K562 (cell line): ENCODE measurements at regions not wholly inside any gene's neighbourhood (a gene's known extent, or its start where the extent isn't known, plus 50 kb on each side); places are given as distances from the start of the nearest gene placed in this dataset.

Experiments
- ATAC-seq: fragments of 200-7000 bp; cut with Tn5 transposase; 3 replicates; pipeline ENCODE4 v1.9.1; 2020; ENCODE audit warnings: moderate library complexity
- BruUV-seq: library from RNA; stranded (reverse); fragments of 400-500 nt; replicated peaks from 2 replicates; lab custom pipeline; 2021; lab: Mats Ljungman, UMichigan
- CTCF ChIA-PET: fragments of 300-600 bp; formaldehyde crosslinking; extraction: SDS; loops from one replicate; lab custom pipeline; 2021; ENCODE audit warnings: low intra/inter-chr PET ratio; lab: Yijun Ruan, JAX
- POLR2A ChIA-PET: fragments of 300-600, 350-650 bp; sonication (Branson Sonifier 250); formaldehyde crosslinking; extraction: SDS; loops from one replicate; lab custom pipeline; 2021; ENCODE audit warnings: antibody characterized with exemption, inconsistent platforms; lab: Yijun Ruan, JAX
- DNase-seq, 4 experiments: peaks; one replicate each; pipeline versions ENCODE4 v3.0.0 to v3.0.0-alpha.2; 2011 to 2018; ENCODE audit warnings: low spot score in 3 of 4, mixed read lengths in 3 of 4; ENCODE audit errors: extremely low read depth in 1 of 4
- FAIRE-seq: peaks from 2 replicates; lab custom pipeline; 2011; peaks lifted over from hg19 to GRCh38; lab: Jason Lieb, UNC
- H2AFZ ChIP-seq: 2 replicates; pipeline ENCODE4 v1.6.0; 2011; ENCODE audit warnings: low read depth, low read length, control low read depth, inconsistent platforms
- H3K27ac ChIP-seq: fragments of 200-600 bp; 3 replicates; pipeline ENCODE4 v1.8.0; 2011; ENCODE audit warnings: low read depth, mild to moderate bottlenecking, control low read depth, inconsistent platforms, low read length, moderate library complexity, mixed read lengths; ENCODE audit errors: extremely low read depth
- H3K27me3 ChIP-seq, 2 experiments: fragments of 300-600 bp in 1 of 2; 2 replicates in 1 of 2; 3 replicates in 1 of 2; pipeline versions ENCODE4 v1.6.0 to v1.8.0; 2011; ENCODE audit warnings: inconsistent platforms in 2 of 2, low read length in 2 of 2, mild to moderate bottlenecking in 1 of 2, mixed read lengths in 1 of 2, moderate library complexity in 1 of 2; ENCODE audit not compliant: control insufficient read depth in 2 of 2, insufficient read depth in 2 of 2
- H3K36me3 ChIP-seq: fragments of 300-600 bp; 3 replicates; pipeline ENCODE4 v1.8.0; 2011; ENCODE audit warnings: mild to moderate bottlenecking, low read length, inconsistent platforms; ENCODE audit not compliant: control insufficient read depth, insufficient read depth
- H3K4me1 ChIP-seq, 2 experiments: fragments of 200-600 bp in 1 of 2; replicated peaks in 1 of 2; 2 replicates in 1 of 2; 3 replicates in 1 of 2; pipeline versions ENCODE4 v1.5.1 to v1.8.0; 2011; ENCODE audit warnings: inconsistent platforms in 2 of 2, low read length in 2 of 2, mild to moderate bottlenecking in 1 of 2, mixed read lengths in 1 of 2, moderate library complexity in 1 of 2; ENCODE audit not compliant: control insufficient read depth in 2 of 2, insufficient read depth in 2 of 2
- H3K4me2 ChIP-seq: 2 replicates; pipeline ENCODE4 v1.6.1; 2011; ENCODE audit warnings: low read length, control low read depth, inconsistent platforms, mixed read lengths; ENCODE audit not compliant: insufficient read depth
- H3K4me3 ChIP-seq: fragments of 200-600 bp; sonication (generic), shearing (Covaris generic); 2 replicates; pipeline ENCODE4 v1.5.1; 2016; ENCODE audit warnings: control low read depth, inconsistent platforms
- H3K79me2 ChIP-seq: fragments of 200-600 bp; 3 replicates; pipeline ENCODE4 v1.8.0; 2011; ENCODE audit warnings: low read length, inconsistent platforms; ENCODE audit not compliant: control insufficient read depth, insufficient read depth
- H3K9ac ChIP-seq, 2 experiments: 2 replicates each; pipeline versions ENCODE4 v1.6.0 to v1.6.1; 2011; ENCODE audit warnings: low read depth in 2 of 2, low read length in 2 of 2, control low read depth in 1 of 2, inconsistent platforms in 1 of 2, mild to moderate bottlenecking in 1 of 2, mixed read lengths in 1 of 2; ENCODE audit not compliant: insufficient read depth in 1 of 2
- H3K9me1 ChIP-seq: one replicate; pipeline ENCODE4 v1.6.0; 2011; ENCODE audit warnings: inconsistent platforms, mild to moderate bottlenecking, low read length, moderate library complexity; ENCODE audit not compliant: control insufficient read depth, insufficient read depth
- H3K9me3 ChIP-seq: replicated peaks from 2 replicates; pipeline ENCODE4 v1.5.1; 2011; ENCODE audit warnings: low read depth, low read length, inconsistent platforms; ENCODE audit not compliant: control insufficient read depth, insufficient read depth
- H4K20me1 ChIP-seq: replicated peaks from 2 replicates; pipeline ENCODE4 v1.6.1; 2011; ENCODE audit warnings: low read length, inconsistent platforms, mixed read lengths; ENCODE audit not compliant: control insufficient read depth, insufficient read depth
- CHD4 ChIP-seq: fragments of 200-600 bp; sonication (generic); IDR thresholded peaks from 3 replicates; pipeline ENCODE4 v1.6.1; 2012; ENCODE audit warnings: low read depth, mild to moderate bottlenecking, mixed read lengths, low read length, inconsistent platforms; ENCODE audit not compliant: insufficient read depth, insufficient replicate concordance, poor library complexity, severe bottlenecking
- FOXA1 ChIP-seq: fragments of 450-650 bp; IDR thresholded peaks from 2 replicates; pipeline ENCODE4 v1.6.1; 2016; ENCODE audit warnings: mild to moderate bottlenecking, borderline replicate concordance
- ZFP1 ChIP-seq: fragments of 450-650 bp; formaldehyde crosslinking; IDR thresholded peaks from 2 replicates; pipeline ENCODE4 v1.4.0; 2020; ENCODE audit warnings: mild to moderate bottlenecking, mixed read lengths
- ZNF274 ChIP-seq: IDR thresholded peaks from 2 replicates; pipeline ENCODE4 v1.6.1; 2011; ENCODE audit warnings: low read depth, mild to moderate bottlenecking, low read length, moderate library complexity, borderline replicate concordance
- ZSCAN29 ChIP-seq: fragments of 450-650 bp; IDR thresholded peaks from 2 replicates; pipeline ENCODE4 v1.6.1; 2017
- WGBS: fragments of 100-300 bp; shearing (Covaris generic); methylation state at CpG from one replicate; pipeline ENCODE4 v1.1.6; 2016; ENCODE audit warnings: low coverage, mixed read lengths; ENCODE audit not compliant: insufficient coverage; ENCODE audit errors: missing lambda C conversion rate; 5-methylcytosine and 5-hydroxymethylcytosine counted together
- in situ Hi-C: fragments of 300-500 bp; cut with MboI; formaldehyde crosslinking; loops from 4 replicates; pipeline ENCODE4 v1.15.0; 2018; ENCODE audit warnings: inconsistent platforms, mixed read lengths
- intact Hi-C: fragments of 100-400 bp; cut with micrococcal nuclease; formaldehyde crosslinking; loops from 2 replicates; pipeline ENCODE4 v1.14.2; 2022
- TF ChIP-seq, protein P1 (sequence below): fragments of 250-450 bp; sonication (Bioruptor Pico); IDR thresholded peaks from 2 replicates; pipeline ENCODE4 v1.4.0; 2020; ENCODE audit warnings: mild to moderate bottlenecking, moderate library complexity, borderline replicate concordance
- TF ChIP-seq, protein P2 (sequence below): fragments of 450-650 bp; IDR thresholded peaks from 2 replicates; pipeline ENCODE4 v1.6.1; 2014; ENCODE audit warnings: low read depth, mild to moderate bottlenecking, moderate library complexity, borderline replicate concordance

DNA sequence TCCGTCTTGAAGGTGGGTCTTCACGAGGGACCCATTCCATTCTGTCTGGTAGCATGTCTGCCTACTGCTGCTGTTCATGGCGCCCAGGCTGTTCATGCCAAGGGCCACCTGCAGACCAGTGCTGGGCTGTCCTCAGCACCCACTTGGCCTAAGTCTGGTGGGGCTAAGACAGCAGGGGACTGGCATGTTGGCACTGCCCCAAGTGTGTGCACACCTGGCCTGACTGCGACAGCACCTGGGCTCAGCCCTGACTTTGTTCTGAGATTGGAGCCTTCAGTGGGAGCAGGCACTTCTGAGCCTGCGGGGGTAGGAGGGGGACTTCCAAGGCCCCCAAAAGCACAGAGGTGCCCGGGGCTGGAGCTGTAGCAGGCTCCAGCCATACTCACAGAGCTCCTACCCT is 250.8 kb upstream of the EDNRB start:
- H3K4me3 ChIP-seq: no peak overlapping the region
- no TSS peak for BruUV-seq
- ATAC-seq (no peak), FAIRE-seq (no peak), DNase-seq (no peak)
- H3K9me3 ChIP-seq: no peaks in the 10 kb centered on the region
- H3K9ac ChIP-seq: no peak overlapping the region
- no peaks in the 10 kb centered on the region for H3K79me2 ChIP-seq
- no peaks in the 10 kb centered on the region for H3K4me1 ChIP-seq
- TF ChIP-seq CHD4 (no peak), ZNF274 (no peak), ZSCAN29 (no peak), FOXA1 (no peak), ZFP1 (CRISPR knock-in tag) (no peak)
- TF ChIP-seq, protein P1, sequence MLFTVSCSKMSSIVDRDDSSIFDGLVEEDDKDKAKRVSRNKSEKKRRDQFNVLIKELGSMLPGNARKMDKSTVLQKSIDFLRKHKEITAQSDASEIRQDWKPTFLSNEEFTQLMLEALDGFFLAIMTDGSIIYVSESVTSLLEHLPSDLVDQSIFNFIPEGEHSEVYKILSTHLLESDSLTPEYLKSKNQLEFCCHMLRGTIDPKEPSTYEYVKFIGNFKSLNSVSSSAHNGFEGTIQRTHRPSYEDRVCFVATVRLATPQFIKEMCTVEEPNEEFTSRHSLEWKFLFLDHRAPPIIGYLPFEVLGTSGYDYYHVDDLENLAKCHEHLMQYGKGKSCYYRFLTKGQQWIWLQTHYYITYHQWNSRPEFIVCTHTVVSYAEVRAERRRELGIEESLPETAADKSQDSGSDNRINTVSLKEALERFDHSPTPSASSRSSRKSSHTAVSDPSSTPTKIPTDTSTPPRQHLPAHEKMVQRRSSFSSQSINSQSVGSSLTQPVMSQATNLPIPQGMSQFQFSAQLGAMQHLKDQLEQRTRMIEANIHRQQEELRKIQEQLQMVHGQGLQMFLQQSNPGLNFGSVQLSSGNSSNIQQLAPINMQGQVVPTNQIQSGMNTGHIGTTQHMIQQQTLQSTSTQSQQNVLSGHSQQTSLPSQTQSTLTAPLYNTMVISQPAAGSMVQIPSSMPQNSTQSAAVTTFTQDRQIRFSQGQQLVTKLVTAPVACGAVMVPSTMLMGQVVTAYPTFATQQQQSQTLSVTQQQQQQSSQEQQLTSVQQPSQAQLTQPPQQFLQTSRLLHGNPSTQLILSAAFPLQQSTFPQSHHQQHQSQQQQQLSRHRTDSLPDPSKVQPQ: no peak
- TF ChIP-seq, protein P2, sequence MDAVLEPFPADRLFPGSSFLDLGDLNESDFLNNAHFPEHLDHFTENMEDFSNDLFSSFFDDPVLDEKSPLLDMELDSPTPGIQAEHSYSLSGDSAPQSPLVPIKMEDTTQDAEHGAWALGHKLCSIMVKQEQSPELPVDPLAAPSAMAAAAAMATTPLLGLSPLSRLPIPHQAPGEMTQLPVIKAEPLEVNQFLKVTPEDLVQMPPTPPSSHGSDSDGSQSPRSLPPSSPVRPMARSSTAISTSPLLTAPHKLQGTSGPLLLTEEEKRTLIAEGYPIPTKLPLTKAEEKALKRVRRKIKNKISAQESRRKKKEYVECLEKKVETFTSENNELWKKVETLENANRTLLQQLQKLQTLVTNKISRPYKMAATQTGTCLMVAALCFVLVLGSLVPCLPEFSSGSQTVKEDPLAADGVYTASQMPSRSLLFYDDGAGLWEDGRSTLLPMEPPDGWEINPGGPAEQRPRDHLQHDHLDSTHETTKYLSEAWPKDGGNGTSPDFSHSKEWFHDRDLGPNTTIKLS: no peak
- H3K27ac ChIP-seq: no peak overlapping the region
- POLR2A ChIA-PET: no interaction called here
- intact Hi-C loops (no loop called here), in situ Hi-C loops (no loop called here)
- H3K9me1 ChIP-seq: no peaks in the 10 kb centered on the region
- CTCF ChIA-PET: no interaction called here
- no peak overlapping the region for H2AFZ ChIP-seq
- 0% methylated on average over 3 of the region's 6 CpGs for WGBS
- no peak overlapping the region for H3K4me2 ChIP-seq
- H3K36me3 ChIP-seq: no peaks in the 10 kb centered on the region
- H3K27me3 ChIP-seq: no peaks in the 10 kb centered on the region
- no peaks in the 10 kb centered on the region for H4K20me1 ChIP-seq
